Fibroblast of the aortic adventitia (primary cell): ENCODE measurements at regions not wholly inside any gene's neighbourhood (a gene's known extent, or its start where the extent isn't known, plus 50 kb on each side); places are given as distances from the start of the nearest gene placed in this dataset. TPM values are rescaled to one million over a fixed set of nuclear protein-coding genes. Genes with fewer than 3 reads are reported as not detected.

Source experiments
- DNase-seq: peaks from one replicate; pipeline ENCODE4 v3.0.0-alpha.2; 2010; ENCODE audit warnings: low read depth
- H3K4me3 ChIP-seq: 2 replicates; pipeline ENCODE4 v1.5.1; 2011; ENCODE audit warnings: low read depth, mild to moderate bottlenecking, control low read depth, low read length, moderate library complexity
- small RNA-seq: library from RNA; depleted of rRNA; stranded (forward); fragments of <200 nt; gene quantifications from one replicate; pipeline ENCODE3, GENCODE V24; 2012
- TF ChIP-seq, protein P1 (sequence below): IDR thresholded peaks from 2 replicates; pipeline ENCODE4 v1.5.1; 2011; ENCODE audit warnings: mild to moderate bottlenecking, low read length, control low read depth, inconsistent platforms; ENCODE audit not compliant: insufficient read depth

DNA sequence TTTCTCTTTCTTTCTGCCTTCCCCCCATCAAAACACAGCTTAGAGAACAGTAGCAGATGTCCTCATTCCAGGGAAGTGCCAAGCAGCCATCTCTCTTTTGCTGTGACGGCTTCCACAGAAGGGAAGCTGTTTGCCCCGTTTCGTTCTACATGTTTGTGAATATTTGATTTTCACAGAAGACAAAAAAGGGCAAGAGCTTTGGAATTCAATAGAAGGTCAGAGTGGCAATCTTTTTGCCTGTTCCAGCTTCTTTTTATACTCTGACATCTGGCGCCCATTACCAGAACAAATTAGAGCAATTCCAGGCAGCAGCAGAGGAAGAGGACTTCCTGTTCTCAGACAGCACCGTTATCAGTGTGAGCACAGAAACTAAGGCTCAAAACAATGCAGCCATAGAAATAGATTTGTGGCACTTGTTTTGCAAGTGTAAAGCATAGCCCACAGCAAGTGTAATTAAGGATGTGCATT is 79.0 kb upstream of the CDH19 start:
- no peak overlapping the region for H3K4me3 ChIP-seq
- TF ChIP-seq, protein P1, sequence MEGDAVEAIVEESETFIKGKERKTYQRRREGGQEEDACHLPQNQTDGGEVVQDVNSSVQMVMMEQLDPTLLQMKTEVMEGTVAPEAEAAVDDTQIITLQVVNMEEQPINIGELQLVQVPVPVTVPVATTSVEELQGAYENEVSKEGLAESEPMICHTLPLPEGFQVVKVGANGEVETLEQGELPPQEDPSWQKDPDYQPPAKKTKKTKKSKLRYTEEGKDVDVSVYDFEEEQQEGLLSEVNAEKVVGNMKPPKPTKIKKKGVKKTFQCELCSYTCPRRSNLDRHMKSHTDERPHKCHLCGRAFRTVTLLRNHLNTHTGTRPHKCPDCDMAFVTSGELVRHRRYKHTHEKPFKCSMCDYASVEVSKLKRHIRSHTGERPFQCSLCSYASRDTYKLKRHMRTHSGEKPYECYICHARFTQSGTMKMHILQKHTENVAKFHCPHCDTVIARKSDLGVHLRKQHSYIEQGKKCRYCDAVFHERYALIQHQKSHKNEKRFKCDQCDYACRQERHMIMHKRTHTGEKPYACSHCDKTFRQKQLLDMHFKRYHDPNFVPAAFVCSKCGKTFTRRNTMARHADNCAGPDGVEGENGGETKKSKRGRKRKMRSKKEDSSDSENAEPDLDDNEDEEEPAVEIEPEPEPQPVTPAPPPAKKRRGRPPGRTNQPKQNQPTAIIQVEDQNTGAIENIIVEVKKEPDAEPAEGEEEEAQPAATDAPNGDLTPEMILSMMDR: no peak
- DNase-seq: no peak

DNA sequence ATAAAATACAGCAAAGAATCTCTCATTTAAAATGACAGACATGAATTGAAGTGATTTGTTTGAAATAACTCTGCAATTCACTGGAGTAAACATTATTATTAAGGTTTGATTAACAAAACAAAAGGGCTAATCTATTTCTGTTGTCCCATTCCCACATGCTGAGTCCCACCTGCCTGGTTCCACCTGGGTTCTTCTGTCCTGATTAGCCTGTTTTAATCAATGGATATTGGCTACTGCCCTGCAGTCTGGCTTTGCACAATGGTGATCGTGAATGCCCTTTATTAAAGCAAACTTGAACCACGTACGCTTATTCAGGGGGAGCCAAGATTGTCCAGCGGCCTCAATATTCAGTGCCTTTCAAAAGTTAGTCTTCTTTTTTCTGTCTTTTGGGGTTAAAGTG is 72.8 kb upstream of the CDH19 start:
- no peak overlapping the region for H3K4me3 ChIP-seq
- TF ChIP-seq, protein P1: no peak
- no peak for DNase-seq

DNA sequence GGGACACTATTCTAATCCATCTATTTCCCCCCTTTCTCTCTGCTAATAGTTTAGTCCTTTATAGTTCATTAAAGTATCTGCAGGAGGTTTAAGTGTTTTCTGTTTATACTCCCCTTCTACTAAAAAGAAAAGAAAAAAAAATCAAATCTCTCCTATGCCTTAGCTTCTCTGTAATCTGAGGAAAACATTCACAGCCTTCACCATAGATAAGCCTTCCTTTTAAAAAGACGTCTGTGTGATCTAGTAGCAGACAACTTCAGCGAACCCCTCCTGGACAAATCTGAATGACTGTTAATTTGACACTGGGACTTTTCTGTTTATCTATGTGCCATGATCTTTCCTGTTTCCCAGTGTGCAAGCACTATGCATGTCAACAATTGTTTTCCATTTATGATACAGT is 70.4 kb upstream of the CDH19 start:
- no peak for DNase-seq
- TF ChIP-seq, protein P1: no peak
- H3K4me3 ChIP-seq: no peak overlapping the region

DNA sequence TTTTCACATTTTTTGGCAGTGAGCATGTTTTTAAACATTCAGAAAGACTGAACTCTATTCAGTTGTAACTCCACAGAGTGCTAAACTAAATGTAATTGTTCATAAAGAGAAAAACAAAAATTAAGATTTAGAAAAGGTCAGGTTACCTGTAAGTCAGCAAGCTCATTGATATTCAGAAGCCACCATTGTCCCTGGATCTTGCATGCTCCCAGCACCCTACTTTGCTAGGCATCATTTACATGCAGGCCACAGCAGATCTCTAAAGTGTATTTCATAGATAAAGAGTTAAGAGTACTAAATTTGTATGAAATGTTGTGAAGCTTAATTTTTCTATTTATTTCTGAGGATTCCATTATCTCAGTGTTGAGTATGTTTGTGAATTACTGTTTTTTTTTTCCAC is 64.8 kb upstream of the CDH19 start:
- no peak for DNase-seq
- TF ChIP-seq, protein P1: no peak
- H3K4me3 ChIP-seq: no peak overlapping the region

DNA sequence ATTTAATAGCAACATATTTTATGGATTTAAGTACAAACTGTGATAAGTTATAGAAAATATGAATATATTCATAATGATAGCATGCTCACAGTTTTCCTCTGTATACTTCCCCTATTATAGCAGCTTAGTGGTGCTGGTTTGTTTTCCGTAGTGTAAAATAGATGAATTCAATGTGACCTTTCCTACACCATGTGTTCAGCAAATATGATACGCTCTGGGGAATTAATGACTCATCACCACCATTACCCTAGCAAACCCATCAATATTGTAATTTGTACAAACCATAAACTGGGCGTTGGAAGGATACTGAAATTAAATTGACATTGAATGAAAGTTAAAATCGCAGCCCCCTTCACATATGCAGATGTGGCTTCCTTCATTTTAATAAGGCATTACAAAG is 58.7 kb upstream of the CDH19 start:
- no peak for DNase-seq
- TF ChIP-seq, protein P1: no peak
- H3K4me3 ChIP-seq: no peak overlapping the region

DNA sequence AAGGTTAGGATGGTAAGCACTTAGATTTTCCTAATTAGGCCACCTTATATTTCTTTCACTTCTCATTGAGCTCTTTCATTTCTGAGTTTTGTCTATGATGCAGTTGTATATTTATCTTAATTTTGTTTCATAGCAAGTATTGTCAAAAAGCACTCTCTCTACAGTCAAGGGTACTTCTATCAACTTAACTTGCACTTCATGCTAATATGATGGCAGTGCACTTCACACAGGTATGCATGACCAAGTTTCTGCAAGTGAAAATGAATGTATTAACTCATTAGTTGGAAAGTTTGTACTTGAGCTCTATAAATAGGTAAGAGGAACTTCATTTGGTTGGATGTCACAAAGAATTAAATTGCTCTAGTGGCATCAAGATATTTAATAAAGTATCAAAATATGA is 51.5 kb upstream of the CDH19 start:
- TF ChIP-seq, protein P1: no peak
- no peak for DNase-seq

More for the DNA sequence above, 51.5 kb upstream of the CDH19 start:
- no peak overlapping the region for H3K4me3 ChIP-seq

Small RNAs in the stretch of these regions (small RNA-seq; reads per million reads assigned to genes)
- gene AC091042.1 (not detected), gene MIR5011 (not detected), gene RNU6-1037P (not detected), gene RPL31P9 (not detected)
